Karpas-422 (cell line): ENCODE measurements at regions not wholly inside any gene's neighbourhood (a gene's known extent, or its start where the extent isn't known, plus 50 kb on each side); places are given as distances from the start of the nearest gene placed in this dataset.

Source experiments
- DNase-seq: peaks from one replicate; pipeline ENCODE4 v3.0.0-alpha.2; 2015
- H2AFZ ChIP-seq: fragments of 200-600 bp; sonication (generic); 2 replicates; pipeline ENCODE4 v1.6.1; 2014; ENCODE audit warnings: antibody characterized with exemption, low read length, mixed read lengths
- H3K27ac ChIP-seq: fragments of 200-600 bp; sonication (generic); 2 replicates; pipeline ENCODE4 v1.5.1; 2014; ENCODE audit warnings: mild to moderate bottlenecking, low read length, moderate library complexity
- H3K27me3 ChIP-seq: fragments of 200-600 bp; sonication (generic); 2 replicates; pipeline ENCODE4 v1.6.1; 2014; ENCODE audit warnings: low read length, mixed read lengths
- H3K36me3 ChIP-seq: fragments of 200-600 bp; sonication (generic); 2 replicates; pipeline ENCODE4 v1.6.1; 2014; ENCODE audit warnings: low read length, mixed read lengths; ENCODE audit not compliant: insufficient read depth
- H3K4me1 ChIP-seq: fragments of 200-600 bp; sonication (generic); 2 replicates; pipeline ENCODE4 v1.6.1; 2014; ENCODE audit warnings: mild to moderate bottlenecking, low read length, mixed read lengths
- H3K4me2 ChIP-seq: fragments of 200-600 bp; sonication (generic); 2 replicates; pipeline ENCODE4 v1.6.1; 2014; ENCODE audit warnings: low read length, low read depth, mild to moderate bottlenecking; ENCODE audit not compliant: poor library complexity, severe bottlenecking
- H3K4me3 ChIP-seq: fragments of 200-600 bp; sonication (generic); 2 replicates; pipeline ENCODE4 v1.5.1; 2014; ENCODE audit warnings: mild to moderate bottlenecking, antibody characterized with exemption, low read length, mixed read lengths
- H3K79me2 ChIP-seq: fragments of 200-600 bp; sonication (generic); 2 replicates; pipeline ENCODE4 v1.6.1; 2014; ENCODE audit warnings: mild to moderate bottlenecking, low read length, mixed read lengths
- H3K9ac ChIP-seq: fragments of 200-600 bp; sonication (generic); 2 replicates; pipeline ENCODE4 v1.6.0; 2014; ENCODE audit warnings: low read length
- H3K9me2 ChIP-seq: fragments of 200-600 bp; sonication (generic), shearing (Covaris generic); replicated peaks from 2 replicates; pipeline ENCODE4 v1.6.0; 2014; ENCODE audit warnings: mild to moderate bottlenecking, low read length, moderate library complexity; ENCODE audit not compliant: insufficient read depth
- H3K9me3 ChIP-seq: fragments of 300-700, 200-600 bp; sonication (generic); 2 replicates; pipeline ENCODE4 v1.6.1; 2014; ENCODE audit warnings: low read length, mixed read lengths
- H4K20me1 ChIP-seq: fragments of 200-600 bp; sonication (generic); 2 replicates; pipeline ENCODE4 v1.6.1; 2014; ENCODE audit warnings: mild to moderate bottlenecking, antibody characterized with exemption, low read length, low read depth; ENCODE audit not compliant: insufficient read depth

GRCh38 chr7:47188136-47188535, 393.8 kb downstream of the TNS3 start:
- Histone ChIP-seq H3K4me2 (no peak overlapping the region), H4K20me1 (no peaks in the 10 kb centered on the region), H3K4me1 (peaks cover 19% of the 10 kb centered on the region), H3K27ac (no peak overlapping the region), H3K4me3 (no peak overlapping the region), H3K9me2 (no peaks in the 10 kb centered on the region), H3K9ac (no peak overlapping the region), H3K27me3 (no peaks in the 10 kb centered on the region), H3K79me2 (no peaks in the 10 kb centered on the region), H3K36me3 (no peaks in the 10 kb centered on the region), H2AFZ (no peak overlapping the region), H3K9me3 (no peaks in the 10 kb centered on the region)
- DNase-seq: no peak

GRCh38 chr7:47186316-47186715, 395.6 kb downstream of the TNS3 start:
- Histone ChIP-seq H3K9me2 (no peaks in the 10 kb centered on the region), H3K4me1 (peaks cover 19% of the 10 kb centered on the region), H4K20me1 (no peaks in the 10 kb centered on the region), H2AFZ (no peak overlapping the region), H3K9me3 (no peaks in the 10 kb centered on the region), H3K9ac (no peak overlapping the region), H3K36me3 (no peaks in the 10 kb centered on the region), H3K4me3 (no peak overlapping the region), H3K79me2 (no peaks in the 10 kb centered on the region), H3K4me2 (no peak overlapping the region), H3K27ac (no peak overlapping the region), H3K27me3 (no peaks in the 10 kb centered on the region)
- DNase-seq: peak; percentile 75

- Histone ChIP-seq H3K4me1 (peaks cover 19% of the 10 kb centered on the region), H3K27ac (no peak overlapping the region), H3K4me3 (no peak overlapping the region), H3K9me3 (no peaks in the 10 kb centered on the region), H2AFZ (no peak overlapping the region), H3K27me3 (no peaks in the 10 kb centered on the region), H3K36me3 (no peaks in the 10 kb centered on the region), H3K9me2 (no peaks in the 10 kb centered on the region), H3K9ac (no peak overlapping the region), H3K4me2 (no peak overlapping the region), H3K79me2 (no peaks in the 10 kb centered on the region), H4K20me1 (no peaks in the 10 kb centered on the region)
- no peak for DNase-seq
Observed at GRCh38 chr7:47185839-47186238, 396.1 kb downstream of the TNS3 start.

GRCh38 chr7:47185170-47185569, 396.7 kb downstream of the TNS3 start:
- Histone ChIP-seq H4K20me1 (no peaks in the 10 kb centered on the region), H3K9me3 (no peaks in the 10 kb centered on the region), H3K4me1 (peaks cover 19% of the 10 kb centered on the region), H3K9ac (no peak overlapping the region), H3K79me2 (no peaks in the 10 kb centered on the region), H3K4me3 (no peak overlapping the region), H2AFZ (no peak overlapping the region), H3K27me3 (no peaks in the 10 kb centered on the region), H3K27ac (no peak overlapping the region), H3K4me2 (no peak overlapping the region), H3K9me2 (no peaks in the 10 kb centered on the region), H3K36me3 (no peaks in the 10 kb centered on the region)
- no peak for DNase-seq

GRCh38 chr7:47183862-47184590, 397.9 kb downstream of the TNS3 start:
- Histone ChIP-seq H3K27ac (no peak overlapping the region), H3K4me3 (no peak overlapping the region), H3K4me2 (no peak overlapping the region), H3K9ac (no peak overlapping the region), H2AFZ (no peak overlapping the region), H3K36me3 (no peaks in the 10 kb centered on the region), H4K20me1 (no peaks in the 10 kb centered on the region), H3K79me2 (no peaks in the 10 kb centered on the region), H3K9me2 (no peaks in the 10 kb centered on the region), H3K27me3 (no peaks in the 10 kb centered on the region), H3K4me1 (peaks cover 19% of the 10 kb centered on the region), H3K9me3 (no peaks in the 10 kb centered on the region)
- no peak for DNase-seq

GRCh38 chr7:47181746-47182361, 400.1 kb downstream of the TNS3 start:
- H4K20me1 ChIP-seq: no peaks in the 10 kb centered on the region
- no peak overlapping the region for H3K27ac ChIP-seq
- H3K4me3 ChIP-seq: no peak overlapping the region

GRCh38 chr7:47180516-47180826, 401.4 kb downstream of the TNS3 start:
- H3K27me3 ChIP-seq: no peaks in the 10 kb centered on the region
- no peaks in the 10 kb centered on the region for H3K36me3 ChIP-seq

More at GRCh38 chr7:47181746-47182361, 400.1 kb downstream of the TNS3 start:
- Histone ChIP-seq H3K36me3 (no peaks in the 10 kb centered on the region), H3K9ac (no peak overlapping the region), H3K79me2 (no peaks in the 10 kb centered on the region), H3K9me3 (no peaks in the 10 kb centered on the region), H3K27me3 (no peaks in the 10 kb centered on the region), H3K4me1 (peaks cover 15% of the 10 kb centered on the region), H2AFZ (no peak overlapping the region), H3K9me2 (no peaks in the 10 kb centered on the region), H3K4me2 (no peak overlapping the region)
- DNase-seq: no peak

GRCh38 chr7:47179812-47180515, 401.9 kb downstream of the TNS3 start:
- no peak overlapping the region for H3K4me2 ChIP-seq
- H3K9me3 ChIP-seq: no peaks in the 10 kb centered on the region
- H4K20me1 ChIP-seq: no peaks in the 10 kb centered on the region
- peak; percentile 79 for DNase-seq
- H3K27ac ChIP-seq: no peak overlapping the region
- H3K4me3 ChIP-seq: no peak overlapping the region
- peaks cover 5% of the 10 kb centered on the region for H3K4me1 ChIP-seq
- H3K27me3 ChIP-seq: no peaks in the 10 kb centered on the region
- H3K79me2 ChIP-seq: no peaks in the 10 kb centered on the region
- H3K36me3 ChIP-seq: no peaks in the 10 kb centered on the region
- H2AFZ ChIP-seq: no peak overlapping the region
- no peaks in the 10 kb centered on the region for H3K9me2 ChIP-seq
- no peak overlapping the region for H3K9ac ChIP-seq

More at GRCh38 chr7:47180516-47180826, 401.4 kb downstream of the TNS3 start:
- Histone ChIP-seq H3K4me1 (peaks cover 5% of the 10 kb centered on the region), H4K20me1 (no peaks in the 10 kb centered on the region), H3K27ac (no peak overlapping the region), H3K9ac (no peak overlapping the region), H3K9me2 (no peaks in the 10 kb centered on the region), H3K4me2 (no peak overlapping the region), H3K9me3 (no peaks in the 10 kb centered on the region), H3K79me2 (no peaks in the 10 kb centered on the region), H3K4me3 (no peak overlapping the region), H2AFZ (no peak overlapping the region)
- DNase-seq: no peak
